Right atrium auricular region (tissue), 2 donors: ENCODE measurements at regions not wholly inside any gene's neighbourhood (a gene's known extent, or its start where the extent isn't known, plus 50 kb on each side); places are given as distances from the start of the nearest gene placed in this dataset.

Source experiments
- DNase-seq: peaks from one replicate; pipeline ENCODE4 v3.0.0-alpha.2; 2019; ENCODE audit warnings: low spot score
- H3K27ac ChIP-seq, 2 donors: fragments of 200-600 bp; sonication (generic); 1 replicate in 1 of 2; 2 replicates in 1 of 2; pipeline ENCODE4 v1.5.1; 2016 to 2019
- H3K27me3 ChIP-seq, 2 donors: fragments of 200-600 bp; sonication (generic); one replicate each; pipeline versions ENCODE4 v1.5.1 to v1.6.0; 2017 to 2019
- H3K36me3 ChIP-seq: fragments of 200-600 bp; sonication (generic); one replicate; pipeline ENCODE4 v1.5.1; 2016
- H3K4me1 ChIP-seq, 2 donors: fragments of 200-600 bp; sonication (generic); one replicate each; pipeline versions ENCODE4 v1.5.1 to v1.6.0; 2017 to 2019
- H3K4me3 ChIP-seq, 2 donors: fragments of 200-600 bp; sonication (generic); 1 replicate in 1 of 2; 2 replicates in 1 of 2; pipeline ENCODE4 v1.5.1; 2017 to 2019; ENCODE audit warnings: mild to moderate bottlenecking in 1 of 2, moderate library complexity in 1 of 2
- H3K9me3 ChIP-seq, 2 donors: fragments of 200-600 bp; sonication (generic); one replicate each; pipeline ENCODE4 v1.5.1; 2019
- CTCF ChIP-seq, 2 donors: fragments of 200-600 bp; sonication (generic); IDR thresholded peaks; one replicate each; pipeline ENCODE4 v1.5.1; 2019; ENCODE audit warnings: antibody characterized with exemption in 2 of 2

DNA sequence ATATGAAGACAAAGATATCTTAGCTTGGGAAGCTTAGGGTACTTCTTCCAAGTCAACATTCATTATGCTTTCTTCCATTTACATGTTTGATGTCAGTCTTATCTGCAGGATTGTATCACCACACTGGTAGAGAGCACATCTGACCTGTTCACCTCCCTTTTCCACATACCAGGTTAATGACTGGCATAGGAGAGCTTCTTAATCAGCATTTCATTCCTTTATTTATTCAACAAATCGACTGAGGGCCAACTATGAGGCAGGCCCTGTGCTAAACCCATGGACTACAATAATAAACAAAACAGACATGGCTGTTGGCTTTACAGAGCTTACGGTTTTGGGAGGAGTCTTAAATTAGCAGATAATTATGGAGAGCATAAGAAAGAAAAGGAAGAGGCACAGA is 378.1 kb upstream of the CDH11 start:
- Histone ChIP-seq H3K27ac (no peak overlapping the region), H3K36me3 (no peaks in the 10 kb centered on the region), H3K4me3 (no peak overlapping the region), H3K4me1 (no peaks in the 10 kb centered on the region), H3K9me3 (no peaks in the 10 kb centered on the region), H3K27me3 (no peaks in the 10 kb centered on the region)
- no peak for DNase-seq
- no peak for TF ChIP-seq CTCF (IDR thresholded peaks at IDR 0.05)

DNA sequence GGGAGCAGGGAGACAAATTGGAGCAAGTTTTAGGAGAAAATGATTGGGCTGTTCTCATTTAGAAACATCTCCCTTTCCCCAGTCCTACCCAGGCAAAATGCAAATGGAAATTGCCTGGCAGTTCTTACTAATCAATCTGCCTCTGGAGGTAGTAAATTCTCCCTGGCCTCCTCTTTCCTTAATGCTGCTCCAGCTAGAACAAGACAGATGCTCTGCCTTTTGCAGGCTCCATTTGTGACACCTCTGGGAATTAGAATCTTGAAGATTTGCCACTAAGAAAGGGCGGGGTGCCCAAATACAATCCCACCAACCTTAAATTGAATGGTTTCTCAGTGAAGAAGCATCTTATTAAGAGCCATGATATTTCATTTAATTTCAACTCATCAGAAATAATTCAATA is 377.7 kb upstream of the CDH11 start:
- no peaks in the 10 kb centered on the region for H3K27me3 ChIP-seq
- H3K27ac ChIP-seq, result no peak overlapping the region
- no peaks in the 10 kb centered on the region for H3K36me3 ChIP-seq
- H3K9me3 ChIP-seq, result no peaks in the 10 kb centered on the region
- DNase-seq, result no peak
- TF ChIP-seq CTCF (IDR thresholded peaks at IDR 0.05), result no peak
- no peak overlapping the region for H3K4me3 ChIP-seq
- no peaks in the 10 kb centered on the region for H3K4me1 ChIP-seq

DNA sequence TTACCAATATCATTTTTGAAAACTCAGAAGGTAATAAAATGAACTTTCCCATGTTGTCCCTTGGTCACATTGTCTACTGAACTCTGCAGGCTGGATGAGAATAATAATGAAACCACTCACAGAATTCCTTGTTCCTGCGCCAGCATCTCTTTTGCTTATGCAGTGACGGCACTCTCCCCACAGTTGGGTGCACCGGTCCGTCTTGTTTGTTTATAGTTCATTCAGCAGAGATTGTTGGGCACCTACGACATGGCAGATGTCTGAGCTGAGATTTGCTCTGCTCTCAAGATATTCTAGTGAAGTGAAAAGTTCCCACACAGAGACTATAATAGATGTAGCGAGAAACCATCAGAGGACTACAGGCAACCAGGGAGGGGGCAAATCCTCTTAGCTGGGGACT is 375.7 kb upstream of the CDH11 start:
- Histone ChIP-seq H3K9me3 (no peaks in the 10 kb centered on the region), H3K27me3 (no peaks in the 10 kb centered on the region), H3K27ac (no peak overlapping the region), H3K36me3 (no peaks in the 10 kb centered on the region), H3K4me1 (no peaks in the 10 kb centered on the region), H3K4me3 (no peak overlapping the region)
- DNase-seq, result no peak
- TF ChIP-seq CTCF (IDR thresholded peaks at IDR 0.05), result no peak

DNA sequence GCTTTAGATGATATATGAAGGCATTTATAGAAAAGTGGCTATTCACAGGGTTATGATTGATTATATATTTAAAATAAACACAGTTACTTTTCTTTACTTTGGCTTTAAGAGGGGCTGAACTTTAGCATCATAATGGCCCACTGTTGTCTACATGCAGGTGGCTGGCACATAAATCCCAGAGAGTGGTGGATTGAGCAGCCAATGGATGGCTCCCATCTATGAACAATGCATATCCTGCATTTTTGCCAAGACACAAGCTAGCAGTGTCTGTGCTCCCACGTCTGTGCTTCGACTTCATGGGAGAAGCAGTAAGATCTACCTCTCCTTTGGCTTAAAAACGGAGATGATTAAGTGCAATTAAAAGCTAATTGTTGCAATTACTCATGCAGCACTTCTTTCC is 373.2 kb upstream of the CDH11 start:
- DNase-seq, result no peak
- Histone ChIP-seq H3K27ac (no peak overlapping the region), H3K4me3 (no peak overlapping the region), H3K4me1 (no peaks in the 10 kb centered on the region), H3K36me3 (no peaks in the 10 kb centered on the region), H3K9me3 (no peaks in the 10 kb centered on the region), H3K27me3 (no peaks in the 10 kb centered on the region)
- TF ChIP-seq CTCF (IDR thresholded peaks at IDR 0.05), result no peak

GRCh38 chr16:65494609-65495008 is 372.7 kb upstream of the CDH11 start:
- Histone ChIP-seq H3K4me3 (no peak overlapping the region), H3K9me3 (no peaks in the 10 kb centered on the region), H3K4me1 (no peaks in the 10 kb centered on the region), H3K27me3 (no peaks in the 10 kb centered on the region), H3K36me3 (no peaks in the 10 kb centered on the region), H3K27ac (no peak overlapping the region)
- no peak for DNase-seq
- no peak for TF ChIP-seq CTCF (IDR thresholded peaks at IDR 0.05)

DNA sequence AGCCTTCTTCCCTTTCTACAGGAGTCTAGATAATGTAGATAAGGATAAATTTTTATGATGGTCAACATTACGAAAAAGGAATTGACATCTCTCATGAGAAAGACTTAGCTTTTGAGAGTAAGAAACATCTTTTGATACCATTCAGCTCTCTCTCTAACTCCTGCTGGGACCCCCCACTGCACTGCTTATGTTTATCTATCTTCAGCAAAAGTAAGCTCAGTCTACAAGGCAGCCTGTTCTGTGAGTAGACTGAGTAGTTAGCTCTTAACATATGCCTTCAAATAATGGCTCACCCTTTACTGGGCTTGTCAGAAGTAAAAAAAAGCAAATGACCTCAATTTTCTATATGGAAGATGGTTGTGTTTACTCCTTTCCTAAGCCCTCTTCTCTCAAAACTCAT is 372.2 kb upstream of the CDH11 start:
- Histone ChIP-seq H3K36me3 (no peaks in the 10 kb centered on the region), H3K4me3 (no peak overlapping the region), H3K4me1 (no peaks in the 10 kb centered on the region), H3K9me3 (no peaks in the 10 kb centered on the region), H3K27me3 (no peaks in the 10 kb centered on the region), H3K27ac (no peak overlapping the region)
- no peak for TF ChIP-seq CTCF (IDR thresholded peaks at IDR 0.05)
- DNase-seq, result no peak
